Epithelial cell of proximal tubule (primary cell): ENCODE measurements at regions not wholly inside any gene's neighbourhood (a gene's known extent, or its start where the extent isn't known, plus 50 kb on each side); places are given as distances from the start of the nearest gene placed in this dataset.

ENCODE experiments used
- DNase-seq: peaks from one replicate; pipeline ENCODE4 v3.0.0-alpha.2; 2011; ENCODE audit warnings: low read depth
- H3K4me3 ChIP-seq: 2 replicates; pipeline ENCODE4 v1.5.1; 2011; ENCODE audit warnings: low read depth, mild to moderate bottlenecking, low read length
- TF ChIP-seq, protein P1 (sequence below): conservative IDR thresholded peaks from 2 replicates; pipeline ENCODE4 v1.5.1; 2012; ENCODE audit warnings: low read depth, mild to moderate bottlenecking, low read length

DNA sequence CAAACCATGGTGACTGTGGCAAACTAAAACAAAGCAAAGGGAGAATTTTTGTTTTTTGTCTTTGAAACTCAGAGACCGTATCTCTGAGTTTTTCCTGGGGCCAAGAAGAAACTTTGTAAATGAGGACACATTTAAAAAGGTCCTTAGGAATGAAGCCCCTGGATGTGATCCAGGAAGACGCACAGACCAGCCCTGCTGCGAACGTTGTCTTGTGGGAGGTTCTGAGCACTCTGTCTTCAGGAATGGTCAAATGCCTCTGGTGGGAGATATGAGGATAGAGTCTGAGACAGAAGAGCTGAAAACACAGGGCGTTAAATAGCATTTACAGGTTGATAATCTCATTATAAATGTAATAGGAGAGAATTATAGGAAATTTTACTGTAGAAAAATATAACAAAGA lies 893.5 kb upstream of the KLHL29 start:
- DNase-seq: no peak
- no peak overlapping the region for H3K4me3 ChIP-seq
- TF ChIP-seq, protein P1, sequence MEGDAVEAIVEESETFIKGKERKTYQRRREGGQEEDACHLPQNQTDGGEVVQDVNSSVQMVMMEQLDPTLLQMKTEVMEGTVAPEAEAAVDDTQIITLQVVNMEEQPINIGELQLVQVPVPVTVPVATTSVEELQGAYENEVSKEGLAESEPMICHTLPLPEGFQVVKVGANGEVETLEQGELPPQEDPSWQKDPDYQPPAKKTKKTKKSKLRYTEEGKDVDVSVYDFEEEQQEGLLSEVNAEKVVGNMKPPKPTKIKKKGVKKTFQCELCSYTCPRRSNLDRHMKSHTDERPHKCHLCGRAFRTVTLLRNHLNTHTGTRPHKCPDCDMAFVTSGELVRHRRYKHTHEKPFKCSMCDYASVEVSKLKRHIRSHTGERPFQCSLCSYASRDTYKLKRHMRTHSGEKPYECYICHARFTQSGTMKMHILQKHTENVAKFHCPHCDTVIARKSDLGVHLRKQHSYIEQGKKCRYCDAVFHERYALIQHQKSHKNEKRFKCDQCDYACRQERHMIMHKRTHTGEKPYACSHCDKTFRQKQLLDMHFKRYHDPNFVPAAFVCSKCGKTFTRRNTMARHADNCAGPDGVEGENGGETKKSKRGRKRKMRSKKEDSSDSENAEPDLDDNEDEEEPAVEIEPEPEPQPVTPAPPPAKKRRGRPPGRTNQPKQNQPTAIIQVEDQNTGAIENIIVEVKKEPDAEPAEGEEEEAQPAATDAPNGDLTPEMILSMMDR: no peak

DNA sequence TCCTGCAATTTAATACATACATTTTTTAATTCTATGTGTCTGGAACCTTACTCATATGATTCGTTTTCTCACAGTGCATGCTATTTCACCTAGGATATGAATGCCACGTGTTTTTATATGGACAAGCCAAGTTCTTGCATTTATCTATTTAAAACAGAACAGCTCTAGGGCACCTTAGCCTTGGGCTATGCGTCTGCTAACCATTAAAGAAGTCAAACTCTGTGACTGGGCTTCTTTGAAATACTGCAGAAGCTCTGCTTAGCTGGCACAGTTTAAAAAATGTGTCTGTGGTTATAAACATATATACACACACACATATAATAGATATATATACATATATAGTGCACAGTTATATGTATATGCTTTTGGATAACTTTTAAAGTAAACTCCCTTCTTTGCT lies 890.8 kb upstream of the KLHL29 start:
- TF ChIP-seq, protein P1: no peak
- H3K4me3 ChIP-seq: no peak overlapping the region
- DNase-seq: no peak

DNA sequence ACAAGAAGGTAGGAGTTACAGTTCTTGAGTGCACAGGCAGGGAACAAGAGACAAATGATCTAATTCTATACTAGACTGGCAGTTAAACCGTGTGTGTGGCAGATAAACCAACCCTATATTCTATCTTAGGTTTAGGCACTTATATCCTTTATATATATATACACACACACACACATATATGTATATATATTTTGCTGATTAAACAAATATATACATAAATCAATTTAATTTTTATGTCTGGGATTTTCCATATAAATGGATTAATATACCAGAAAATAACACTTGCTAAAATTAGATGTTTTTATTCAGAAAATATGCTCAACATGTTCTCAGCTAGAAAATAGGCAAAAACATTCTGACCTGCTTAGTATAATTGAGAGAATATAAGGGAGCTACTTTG lies 887.9 kb upstream of the KLHL29 start:
- DNase-seq: no peak
- TF ChIP-seq, protein P1: no peak
- no peak overlapping the region for H3K4me3 ChIP-seq

DNA sequence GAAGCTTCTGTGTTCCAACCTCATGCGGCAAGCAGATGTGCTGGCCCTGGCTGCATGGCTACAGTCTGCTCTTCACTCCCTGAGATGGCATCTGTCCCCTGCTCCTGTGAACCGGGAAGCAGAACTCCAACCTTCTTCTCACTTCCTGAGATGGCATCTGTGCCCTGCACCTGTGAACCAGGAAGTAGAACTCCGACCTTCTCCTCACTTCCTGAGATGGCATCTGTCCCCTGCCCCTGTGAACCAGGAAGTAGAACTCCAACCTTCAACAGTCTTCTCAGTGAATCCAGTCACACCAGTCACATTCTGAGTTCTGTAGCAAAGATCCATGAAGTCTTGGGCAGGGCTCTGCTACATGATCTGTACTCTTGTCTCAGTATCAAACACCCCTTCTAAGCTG lies 887.2 kb upstream of the KLHL29 start:
- H3K4me3 ChIP-seq: no peak overlapping the region
- no peak for DNase-seq
- TF ChIP-seq, protein P1: no peak

DNA sequence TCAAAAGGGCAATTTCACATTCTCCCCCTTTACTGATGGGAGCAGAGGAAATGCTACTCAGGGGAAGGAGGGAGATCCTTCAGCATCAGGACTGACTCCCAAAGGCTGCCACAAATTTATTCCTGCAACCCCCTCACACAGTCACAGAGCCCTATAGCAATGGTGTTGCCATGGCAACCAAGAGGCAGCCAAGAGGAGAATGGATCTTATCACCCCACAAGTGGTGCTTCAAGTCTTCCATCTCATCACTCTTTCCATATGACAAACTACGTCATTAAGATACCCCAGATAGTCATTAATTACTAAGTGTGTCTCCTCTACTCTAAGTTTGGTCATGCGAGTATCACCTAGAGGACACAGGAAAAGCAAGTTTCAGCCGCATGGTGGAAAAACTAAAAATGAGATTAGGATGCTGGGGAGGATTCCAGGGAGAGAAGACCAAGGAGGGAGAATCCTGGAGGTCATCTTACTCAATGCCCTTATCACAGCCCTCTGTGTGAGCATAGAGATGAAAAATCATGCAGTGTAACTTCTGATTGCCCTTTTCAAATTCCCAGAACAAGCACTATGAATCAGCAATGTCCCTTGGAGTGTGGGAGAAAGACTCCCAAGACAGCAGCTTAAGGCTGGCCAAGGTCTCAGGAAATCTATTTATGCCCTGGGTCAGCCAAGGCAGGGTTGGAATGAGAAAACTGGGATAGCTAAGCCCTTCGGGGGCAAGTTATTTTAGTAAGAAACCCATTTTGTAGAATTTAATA lies 885.7 kb upstream of the KLHL29 start:
- DNase-seq: no peak
- TF ChIP-seq, protein P1: no peak
- H3K4me3 ChIP-seq: no peak overlapping the region

DNA sequence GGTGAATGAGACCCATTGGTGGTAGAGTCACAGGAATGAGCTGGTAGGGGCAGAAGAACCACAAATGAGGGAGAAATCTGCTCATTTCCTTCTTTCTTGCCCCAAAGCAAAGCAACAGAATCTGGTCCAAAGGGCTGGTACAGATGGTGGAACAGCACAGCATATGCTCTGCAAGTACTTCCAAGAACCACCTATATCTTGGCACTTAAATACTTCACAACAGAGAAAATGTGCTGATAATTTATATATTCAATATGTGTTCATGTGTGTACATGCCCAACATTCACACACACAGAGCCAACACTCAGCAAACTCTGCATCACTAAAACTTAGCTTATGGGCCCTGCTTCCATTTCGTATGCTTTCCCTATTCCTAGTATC lies 884.4 kb upstream of the KLHL29 start:
- H3K4me3 ChIP-seq: no peak overlapping the region
- no peak for DNase-seq
- TF ChIP-seq, protein P1: no peak

DNA sequence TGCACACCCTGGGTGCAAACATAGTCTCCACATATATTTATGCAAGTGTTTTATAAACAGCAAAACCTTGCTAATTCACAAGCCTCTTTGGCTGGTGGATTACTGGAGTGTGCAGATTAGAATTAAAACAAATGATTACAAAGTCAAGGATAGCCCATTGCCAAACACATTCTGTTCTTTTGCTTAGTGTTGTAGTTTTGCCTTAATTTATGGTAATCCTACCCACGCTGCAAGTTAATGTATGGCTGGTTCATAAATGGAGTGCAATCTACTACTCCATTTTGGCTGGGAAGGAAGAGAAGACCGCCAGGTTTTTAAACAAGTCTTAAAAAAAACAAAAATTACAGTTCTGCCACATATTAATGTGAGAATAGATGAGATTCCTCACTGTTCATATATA lies 883.1 kb upstream of the KLHL29 start:
- TF ChIP-seq, protein P1: no peak
- DNase-seq: no peak
- no peak overlapping the region for H3K4me3 ChIP-seq
